ENCODE measurements at regions not wholly inside any gene's neighbourhood (a gene's known extent, or its start where the extent isn't known, plus 50 kb on each side); places are given as distances from the start of the nearest gene placed in this dataset.

GRCh38 chr2:240319855-240320203 lies 115.6 kb upstream of the GPC1 start:
- Histone ChIP-seq H3K27me3 (ENCODE audit: control insufficient read depth in 2 of 2, insufficient read depth in 2 of 2, low read length in 2 of 2) (no peaks in the 10 kb centered on the region), H3K36me3 (ENCODE audit: control insufficient read depth in 2 of 2, insufficient read depth in 2 of 2, low read length in 2 of 2) (no peaks in the 10 kb centered on the region), H3K9me3 (ENCODE audit: control insufficient read depth in 2 of 2, low read length in 2 of 2) (no peaks in the 10 kb centered on the region), H3K4me3 (ENCODE audit: low read length in 2 of 2) (no peak overlapping the region), H3K9ac (ENCODE audit: low read depth in 1 of 2, low read length in 2 of 2) (no peak overlapping the region), H3K4me1 (ENCODE audit: control insufficient read depth in 2 of 2, insufficient read depth in 2 of 2, low read length in 2 of 2) (no peaks in the 10 kb centered on the region), H3K27ac (ENCODE audit: low read depth in 2 of 2, low read length in 2 of 2) (no peak overlapping the region)

GRCh38 chr2:240320204-240320993 lies 115.1 kb upstream of the GPC1 start:
- Histone ChIP-seq H3K9ac (ENCODE audit: low read depth in 1 of 2, low read length in 2 of 2) (no peak overlapping the region), H3K9me3 (ENCODE audit: control insufficient read depth in 2 of 2, low read length in 2 of 2) (no peaks in the 10 kb centered on the region), H3K27ac (ENCODE audit: low read depth in 2 of 2, low read length in 2 of 2) (no peak overlapping the region), H3K4me3 (ENCODE audit: low read length in 2 of 2) (no peak overlapping the region), H3K36me3 (ENCODE audit: control insufficient read depth in 2 of 2, insufficient read depth in 2 of 2, low read length in 2 of 2) (no peaks in the 10 kb centered on the region), H3K27me3 (ENCODE audit: control insufficient read depth in 2 of 2, insufficient read depth in 2 of 2, low read length in 2 of 2) (no peaks in the 10 kb centered on the region), H3K4me1 (ENCODE audit: control insufficient read depth in 2 of 2, insufficient read depth in 2 of 2, low read length in 2 of 2) (no peaks in the 10 kb centered on the region)

- Histone ChIP-seq H3K4me1 (ENCODE audit: control insufficient read depth in 2 of 2, insufficient read depth in 2 of 2, low read length in 2 of 2) (no peaks in the 10 kb centered on the region), H3K27ac (ENCODE audit: low read depth in 2 of 2, low read length in 2 of 2) (no peak overlapping the region), H3K4me3 (ENCODE audit: low read length in 2 of 2) (no peak overlapping the region), H3K36me3 (ENCODE audit: control insufficient read depth in 2 of 2, insufficient read depth in 2 of 2, low read length in 2 of 2) (no peaks in the 10 kb centered on the region), H3K27me3 (ENCODE audit: control insufficient read depth in 2 of 2, insufficient read depth in 2 of 2, low read length in 2 of 2) (no peaks in the 10 kb centered on the region), H3K9ac (ENCODE audit: low read depth in 1 of 2, low read length in 2 of 2) (no peak overlapping the region), H3K9me3 (ENCODE audit: control insufficient read depth in 2 of 2, low read length in 2 of 2) (no peaks in the 10 kb centered on the region)
Measured at GRCh38 chr2:240322231-240322955, 113.1 kb upstream of the GPC1 start.

- no peaks in the 10 kb centered on the region for H3K4me1 ChIP-seq (ENCODE audit: control insufficient read depth in 2 of 2, insufficient read depth in 2 of 2, low read length in 2 of 2)
- H3K4me3 ChIP-seq (ENCODE audit: low read length in 2 of 2) = no peak overlapping the region
- H3K27ac ChIP-seq (ENCODE audit: low read depth in 2 of 2, low read length in 2 of 2) = no peak overlapping the region
Measured at GRCh38 chr2:240322991-240323390, 112.5 kb upstream of the GPC1 start.

GRCh38 chr2:240323601-240324291 lies 111.7 kb upstream of the GPC1 start:
- H3K4me3 ChIP-seq (ENCODE audit: low read length in 2 of 2) = no peak overlapping the region
- no peaks in the 10 kb centered on the region for H3K36me3 ChIP-seq (ENCODE audit: control insufficient read depth in 2 of 2, insufficient read depth in 2 of 2, low read length in 2 of 2)
- no peaks in the 10 kb centered on the region for H3K27me3 ChIP-seq (ENCODE audit: control insufficient read depth in 2 of 2, insufficient read depth in 2 of 2, low read length in 2 of 2)
- H3K9me3 ChIP-seq (ENCODE audit: control insufficient read depth in 2 of 2, low read length in 2 of 2) = no peaks in the 10 kb centered on the region
- H3K9ac ChIP-seq (ENCODE audit: low read depth in 1 of 2, low read length in 2 of 2) = no peak overlapping the region
- no peaks in the 10 kb centered on the region for H3K4me1 ChIP-seq (ENCODE audit: control insufficient read depth in 2 of 2, insufficient read depth in 2 of 2, low read length in 2 of 2)
- H3K27ac ChIP-seq (ENCODE audit: low read depth in 2 of 2, low read length in 2 of 2) = no peak overlapping the region

More at GRCh38 chr2:240322991-240323390, 112.5 kb upstream of the GPC1 start:
- Histone ChIP-seq H3K27me3 (ENCODE audit: control insufficient read depth in 2 of 2, insufficient read depth in 2 of 2, low read length in 2 of 2) (no peaks in the 10 kb centered on the region), H3K36me3 (ENCODE audit: control insufficient read depth in 2 of 2, insufficient read depth in 2 of 2, low read length in 2 of 2) (no peaks in the 10 kb centered on the region), H3K9me3 (ENCODE audit: control insufficient read depth in 2 of 2, low read length in 2 of 2) (no peaks in the 10 kb centered on the region), H3K9ac (ENCODE audit: low read depth in 1 of 2, low read length in 2 of 2) (no peak overlapping the region)

- Histone ChIP-seq H3K36me3 (ENCODE audit: control insufficient read depth in 2 of 2, insufficient read depth in 2 of 2, low read length in 2 of 2) (no peaks in the 10 kb centered on the region), H3K4me3 (ENCODE audit: low read length in 2 of 2) (no peak overlapping the region), H3K27ac (ENCODE audit: low read depth in 2 of 2, low read length in 2 of 2) (no peak overlapping the region)
Measured at GRCh38 chr2:240324312-240325015, 111.0 kb upstream of the GPC1 start.

GRCh38 chr2:240325016-240326007 lies 110.2 kb upstream of the GPC1 start:
- H3K4me3 ChIP-seq (ENCODE audit: low read length in 2 of 2) = no peak overlapping the region
- no peaks in the 10 kb centered on the region for H3K4me1 ChIP-seq (ENCODE audit: control insufficient read depth in 2 of 2, insufficient read depth in 2 of 2, low read length in 2 of 2)
- no peaks in the 10 kb centered on the region for H3K27me3 ChIP-seq (ENCODE audit: control insufficient read depth in 2 of 2, insufficient read depth in 2 of 2, low read length in 2 of 2)
- H3K9ac ChIP-seq (ENCODE audit: low read depth in 1 of 2, low read length in 2 of 2) = no peak overlapping the region
- no peaks in the 10 kb centered on the region for H3K36me3 ChIP-seq (ENCODE audit: control insufficient read depth in 2 of 2, insufficient read depth in 2 of 2, low read length in 2 of 2)
- no peak overlapping the region for H3K27ac ChIP-seq (ENCODE audit: low read depth in 2 of 2, low read length in 2 of 2)
- H3K9me3 ChIP-seq (ENCODE audit: control insufficient read depth in 2 of 2, low read length in 2 of 2) = no peaks in the 10 kb centered on the region

More at GRCh38 chr2:240324312-240325015, 111.0 kb upstream of the GPC1 start:
- Histone ChIP-seq H3K4me1 (ENCODE audit: control insufficient read depth in 2 of 2, insufficient read depth in 2 of 2, low read length in 2 of 2) (no peaks in the 10 kb centered on the region), H3K9ac (ENCODE audit: low read depth in 1 of 2, low read length in 2 of 2) (no peak overlapping the region), H3K27me3 (ENCODE audit: control insufficient read depth in 2 of 2, insufficient read depth in 2 of 2, low read length in 2 of 2) (no peaks in the 10 kb centered on the region), H3K9me3 (ENCODE audit: control insufficient read depth in 2 of 2, low read length in 2 of 2) (no peaks in the 10 kb centered on the region)

GRCh38 chr2:240326246-240326645 lies 109.2 kb upstream of the GPC1 start:
- H3K9me3 ChIP-seq (ENCODE audit: control insufficient read depth in 2 of 2, low read length in 2 of 2) = no peaks in the 10 kb centered on the region
- no peak overlapping the region for H3K4me3 ChIP-seq (ENCODE audit: low read length in 2 of 2)
- no peak overlapping the region for H3K9ac ChIP-seq (ENCODE audit: low read depth in 1 of 2, low read length in 2 of 2)
- H3K27me3 ChIP-seq (ENCODE audit: control insufficient read depth in 2 of 2, insufficient read depth in 2 of 2, low read length in 2 of 2) = no peaks in the 10 kb centered on the region
- no peaks in the 10 kb centered on the region for H3K4me1 ChIP-seq (ENCODE audit: control insufficient read depth in 2 of 2, insufficient read depth in 2 of 2, low read length in 2 of 2)
- no peak overlapping the region for H3K27ac ChIP-seq (ENCODE audit: low read depth in 2 of 2, low read length in 2 of 2)
- no peaks in the 10 kb centered on the region for H3K36me3 ChIP-seq (ENCODE audit: control insufficient read depth in 2 of 2, insufficient read depth in 2 of 2, low read length in 2 of 2)

GRCh38 chr2:240326886-240327285 lies 108.6 kb upstream of the GPC1 start:
- H3K9me3 ChIP-seq (ENCODE audit: control insufficient read depth in 2 of 2, low read length in 2 of 2) = no peaks in the 10 kb centered on the region
- no peak overlapping the region for H3K27ac ChIP-seq (ENCODE audit: low read depth in 2 of 2, low read length in 2 of 2)
- H3K4me3 ChIP-seq (ENCODE audit: low read length in 2 of 2) = no peak overlapping the region
- H3K36me3 ChIP-seq (ENCODE audit: control insufficient read depth in 2 of 2, insufficient read depth in 2 of 2, low read length in 2 of 2) = no peaks in the 10 kb centered on the region
- H3K27me3 ChIP-seq (ENCODE audit: control insufficient read depth in 2 of 2, insufficient read depth in 2 of 2, low read length in 2 of 2) = no peaks in the 10 kb centered on the region
- H3K4me1 ChIP-seq (ENCODE audit: control insufficient read depth in 2 of 2, insufficient read depth in 2 of 2, low read length in 2 of 2) = no peaks in the 10 kb centered on the region
- H3K9ac ChIP-seq (ENCODE audit: low read depth in 1 of 2, low read length in 2 of 2) = no peak overlapping the region

Data from mucosa of rectum (tissue), 2 donors.